Stimulated activated naive CD4-positive, alpha-beta T cell (primary cell): ENCODE measurements at regions not wholly inside any gene's neighbourhood (a gene's known extent, or its start where the extent isn't known, plus 50 kb on each side); places are given as distances from the start of the nearest gene placed in this dataset.
"Not testable (repeated sequence)": the region's sequence is repeated elsewhere in the genome, so short reads cannot be mapped to it uniquely, and the experiment has no call there.

ENCODE experiments used
- DNase-seq, 6 experiments: peaks; one replicate each; lab custom pipeline; 2025; lab: John Stamatoyannopoulos, UW

DNA sequence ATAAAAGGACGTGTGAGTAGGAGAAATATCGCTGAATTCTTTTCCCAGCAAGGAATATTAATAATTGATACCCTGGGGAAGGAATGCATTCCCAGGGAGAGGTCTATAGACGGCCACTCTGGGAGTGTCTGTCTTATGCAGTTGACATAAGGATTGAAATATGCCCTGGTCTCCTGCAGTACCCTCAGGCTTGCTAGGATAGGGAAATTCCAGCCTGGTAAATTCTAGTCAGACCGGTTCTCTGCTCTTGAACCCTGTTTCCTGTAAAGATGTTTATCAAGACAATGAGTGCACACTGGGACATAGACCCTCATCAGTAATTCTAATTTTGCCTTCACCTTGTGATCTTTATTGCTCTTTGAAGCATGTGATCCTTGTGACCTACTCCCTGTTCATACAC, 224.2 kb upstream of the ADGRL4 start:
- DNase-seq = not testable (repeated sequence)

GRCh38 chr1:79226963-79227362, 220.4 kb upstream of the ADGRL4 start:
- no peak for DNase-seq

DNA sequence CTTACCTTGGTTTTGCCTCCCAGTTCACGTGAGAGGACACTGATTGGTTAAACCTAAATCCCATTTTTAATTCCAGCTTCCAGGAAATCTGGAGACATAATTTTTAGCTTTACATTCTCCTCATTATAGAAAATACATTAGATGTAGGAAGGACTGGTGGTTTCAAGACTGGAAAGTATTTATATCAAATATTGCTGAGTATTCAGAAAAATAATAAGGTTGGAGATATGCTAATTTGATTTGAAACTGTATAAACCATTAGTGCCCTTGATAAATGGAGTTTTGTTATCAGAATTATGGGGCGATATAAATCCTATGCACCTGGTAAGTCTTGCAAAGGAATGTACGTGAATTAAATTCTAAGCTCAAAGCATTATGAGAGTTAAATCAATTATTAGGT, 218.0 kb upstream of the ADGRL4 start:
- DNase-seq = no peak

GRCh38 chr1:79220509-79220908, 214.0 kb upstream of the ADGRL4 start:
- no peak for DNase-seq

DNA sequence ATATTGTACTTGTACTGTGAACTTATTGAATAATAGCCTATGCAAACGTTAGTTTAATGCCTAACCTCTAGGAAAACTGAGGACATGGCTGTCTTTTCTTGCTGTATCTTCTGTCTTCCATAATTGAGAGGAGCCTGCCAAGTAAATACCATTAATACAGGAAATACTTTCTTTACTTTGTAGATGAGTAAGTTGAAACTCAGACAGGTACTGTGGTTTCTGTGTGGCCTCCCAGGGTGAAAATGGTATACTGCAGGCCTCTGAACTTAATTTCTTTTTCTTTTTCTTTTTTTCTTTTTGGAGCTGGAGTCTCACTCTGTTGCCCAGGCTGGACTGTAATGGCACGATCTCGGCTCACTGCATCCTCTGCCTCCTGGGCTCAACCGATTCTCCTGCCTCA, 208.8 kb upstream of the ADGRL4 start:
- no peak for DNase-seq

- DNase-seq = no peak
Observed at GRCh38 chr1:79207786-79208185, 201.3 kb upstream of the ADGRL4 start.

DNA sequence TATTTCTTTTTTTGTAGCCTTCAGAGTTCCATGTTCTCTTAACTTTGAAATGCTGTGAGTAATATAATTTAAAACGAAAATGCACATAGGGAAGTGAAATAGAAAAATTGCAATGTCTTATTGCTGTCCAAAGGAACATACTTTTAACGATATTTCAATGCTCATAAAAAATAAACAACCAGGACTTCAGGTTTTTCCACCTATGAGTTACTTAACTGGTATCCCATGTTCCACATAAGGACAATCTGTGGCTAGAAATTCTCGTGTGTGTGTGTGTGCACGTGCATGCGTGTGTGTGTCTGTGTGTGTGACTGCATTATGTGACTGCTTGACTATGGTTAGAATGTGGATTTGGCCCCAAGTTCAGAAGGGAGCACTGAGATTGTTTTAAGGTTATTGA, 200.8 kb upstream of the ADGRL4 start:
- no peak for DNase-seq

- no peak for DNase-seq
Observed at GRCh38 chr1:79204779-79205479, 198.4 kb upstream of the ADGRL4 start.

DNA sequence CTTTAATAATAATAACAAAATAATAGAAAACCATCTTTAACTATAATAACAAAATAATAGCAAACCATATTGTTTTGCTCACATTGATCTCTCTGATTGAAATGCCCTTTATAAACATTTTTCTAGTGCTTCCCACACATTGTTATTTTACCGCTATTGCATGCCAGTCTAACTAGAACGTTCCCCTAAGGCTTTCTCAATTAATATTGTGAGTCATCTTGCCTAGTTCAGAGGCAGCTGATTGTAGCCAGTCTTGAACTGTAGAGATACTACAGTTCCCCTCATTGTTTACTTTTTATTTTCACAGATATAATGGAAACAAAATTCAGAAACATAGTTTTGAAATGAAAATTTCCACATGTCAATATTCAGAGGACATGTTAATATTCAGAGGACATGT, 192.3 kb upstream of the ADGRL4 start:
- DNase-seq = no peak

DNA sequence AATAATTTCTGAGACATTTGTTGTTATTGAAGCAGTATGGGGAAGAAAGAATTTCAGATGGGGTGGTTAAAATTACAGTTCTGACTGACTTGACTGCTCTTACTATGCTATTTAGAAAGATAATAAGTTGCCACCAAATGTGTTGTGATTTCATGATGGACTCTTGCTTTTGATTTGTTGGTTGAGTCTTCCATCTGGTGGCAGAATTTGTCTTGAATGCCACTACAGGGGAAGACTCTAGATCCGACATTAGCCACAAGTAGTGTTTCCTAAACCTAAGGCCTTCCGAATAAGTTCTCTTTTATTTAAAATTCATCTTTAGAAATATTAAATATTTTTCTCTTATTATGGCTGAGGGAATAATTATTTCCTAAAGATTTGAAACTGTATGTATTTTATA, 190.9 kb upstream of the ADGRL4 start:
- no peak for DNase-seq

DNA sequence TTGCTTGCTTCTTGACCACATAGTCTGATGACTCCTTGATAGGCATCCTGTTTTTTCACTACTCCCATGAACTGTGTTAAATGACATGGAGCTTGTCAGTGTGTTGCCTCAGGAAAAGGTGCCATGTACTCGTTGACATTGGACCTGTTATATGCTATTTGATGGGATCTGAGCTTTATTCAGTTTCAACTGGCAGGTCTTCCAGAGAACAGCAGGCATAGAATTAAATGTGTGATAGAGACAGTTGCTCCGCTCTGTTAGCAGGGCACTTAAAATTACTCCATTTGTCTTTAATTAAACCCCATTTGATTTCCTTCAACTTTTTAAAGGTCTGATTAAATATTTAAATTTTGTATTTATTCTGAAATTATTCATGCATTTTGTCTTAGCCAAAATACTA, 189.7 kb upstream of the ADGRL4 start:
- DNase-seq = no peak

GRCh38 chr1:79193211-79194079, 186.9 kb upstream of the ADGRL4 start:
- DNase-seq = no peak

DNA sequence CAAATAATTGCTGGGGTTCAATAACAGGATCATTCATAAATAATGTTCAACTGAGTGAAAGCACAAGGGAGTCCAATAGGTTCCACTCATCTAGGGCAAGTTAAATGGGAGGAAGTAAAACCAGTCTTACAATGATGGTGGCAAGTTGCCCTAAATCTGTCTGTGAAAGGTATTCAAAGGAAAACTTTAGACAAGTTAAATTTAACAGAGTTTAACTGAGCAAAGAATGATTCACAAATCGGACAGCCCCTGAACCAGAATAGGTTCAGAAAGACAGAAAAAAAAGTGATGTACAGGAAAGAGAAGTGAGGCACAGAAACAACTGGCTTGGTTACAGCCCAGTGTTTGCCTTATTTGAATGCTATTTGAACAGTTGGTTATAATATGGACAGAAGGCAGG, 183.5 kb upstream of the ADGRL4 start:
- no peak for DNase-seq

GRCh38 chr1:79188337-79188736, 181.8 kb upstream of the ADGRL4 start:
- DNase-seq = no peak

DNA sequence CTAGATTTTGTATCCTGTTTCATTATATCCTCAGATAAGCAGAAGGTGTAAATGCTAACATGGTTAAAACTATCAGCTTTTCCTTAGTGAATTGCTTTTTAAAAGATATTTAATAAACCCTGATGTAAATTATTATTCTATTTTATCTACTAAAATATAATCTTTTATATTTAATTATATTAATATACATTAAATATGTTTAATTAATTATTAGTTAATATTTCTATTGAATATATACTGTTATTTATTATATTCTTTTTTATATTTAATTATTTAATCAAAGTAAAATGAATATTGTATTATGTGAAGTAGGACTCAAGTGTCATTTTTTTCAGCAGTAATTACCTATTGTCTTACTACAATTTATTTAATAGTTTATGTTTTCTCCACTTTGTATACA, 179.7 kb upstream of the ADGRL4 start:
- no peak for DNase-seq

- no peak for DNase-seq
Observed at GRCh38 chr1:79177844-79178243, 171.3 kb upstream of the ADGRL4 start.

- DNase-seq = no peak
Observed at GRCh38 chr1:79161077-79161476, 154.5 kb upstream of the ADGRL4 start.

DNA sequence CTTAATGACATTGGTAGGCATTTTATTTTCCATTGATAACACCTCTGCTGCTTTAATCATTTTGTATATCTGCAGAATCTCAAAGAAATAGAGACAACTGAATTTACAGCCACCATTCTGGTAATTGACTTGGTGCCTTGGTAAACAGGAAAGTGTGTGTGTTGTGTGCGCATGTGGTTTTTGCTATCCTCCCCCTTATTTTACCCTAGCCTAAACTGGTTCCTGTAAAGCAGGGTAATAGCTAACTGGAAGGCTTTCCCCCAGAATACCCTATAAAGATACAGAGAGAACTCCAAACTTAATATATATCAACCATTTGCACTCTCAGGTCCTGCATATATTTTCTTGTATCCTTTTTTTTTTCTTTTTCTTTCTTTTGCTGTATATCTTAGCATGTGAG, 149.5 kb upstream of the ADGRL4 start:
- no peak for DNase-seq

GRCh38 chr1:79151006-79151796, 144.7 kb upstream of the ADGRL4 start:
- no peak for DNase-seq

GRCh38 chr1:79150576-79150975, 144.0 kb upstream of the ADGRL4 start:
- DNase-seq = no peak

- DNase-seq = not testable (repeated sequence)
Observed at GRCh38 chr1:79138227-79138626, 131.7 kb upstream of the ADGRL4 start.

- DNase-seq = no peak
Observed at GRCh38 chr1:79133774-79134364, 127.3 kb upstream of the ADGRL4 start.
